ENCODE measurements at regions not wholly inside any gene's neighbourhood (a gene's known extent, or its start where the extent isn't known, plus 50 kb on each side); places are given as distances from the start of the nearest gene placed in this dataset.

GRCh38 chr2:176561706-176562105 is 292.5 kb downstream of the MTX2 start:
- no peak for TF ChIP-seq POLR2A (IDR thresholded peaks at IDR 0.05)
- no peak for TF ChIP-seq CTCF (IDR thresholded peaks at IDR 0.05)
- no peak overlapping the region for H3K27ac ChIP-seq
- no peaks in the 10 kb centered on the region for H3K36me3 ChIP-seq
- H3K4me1 ChIP-seq = no peaks in the 10 kb centered on the region
- no peak overlapping the region for H3K4me3 ChIP-seq
- DNase-seq = no peak
- H3K9me3 ChIP-seq = no peaks in the 10 kb centered on the region
- H3K27me3 ChIP-seq = no peaks in the 10 kb centered on the region

GRCh38 chr2:176562359-176563078 is 293.3 kb downstream of the MTX2 start:
- Histone ChIP-seq H3K27ac (no peak overlapping the region), H3K4me3 (no peak overlapping the region), H3K36me3 (no peaks in the 10 kb centered on the region), H3K9me3 (no peaks in the 10 kb centered on the region), H3K4me1 (no peaks in the 10 kb centered on the region), H3K27me3 (no peaks in the 10 kb centered on the region)
- no peak for DNase-seq
- TF ChIP-seq CTCF (IDR thresholded peaks at IDR 0.05) (no peak), POLR2A (IDR thresholded peaks at IDR 0.05) (no peak)

- no peaks in the 10 kb centered on the region for H3K4me1 ChIP-seq
- no peaks in the 10 kb centered on the region for H3K36me3 ChIP-seq
- no peaks in the 10 kb centered on the region for H3K9me3 ChIP-seq
- TF ChIP-seq CTCF (IDR thresholded peaks at IDR 0.05) = no peak
- DNase-seq = no peak
- H3K27me3 ChIP-seq = no peaks in the 10 kb centered on the region
- no peak overlapping the region for H3K4me3 ChIP-seq
- H3K27ac ChIP-seq = peak overlapping the region in 1 of 4 donors; percentile 28
These were observed 296.5 kb downstream of the MTX2 start for GRCh38 chr2:176565641-176566323.

GRCh38 chr2:176566496-176566895 is 297.3 kb downstream of the MTX2 start:
- DNase-seq = no peak
- TF ChIP-seq CTCF (IDR thresholded peaks at IDR 0.05) (no peak), POLR2A (IDR thresholded peaks at IDR 0.05) (no peak)
- no peaks in the 10 kb centered on the region for H3K27me3 ChIP-seq
- H3K27ac ChIP-seq = no peak overlapping the region
- no peaks in the 10 kb centered on the region for H3K36me3 ChIP-seq
- no peak overlapping the region for H3K4me3 ChIP-seq
- no peaks in the 10 kb centered on the region for H3K9me3 ChIP-seq
- no peaks in the 10 kb centered on the region for H3K4me1 ChIP-seq

- H3K27ac ChIP-seq = no peak overlapping the region
- no peaks in the 10 kb centered on the region for H3K9me3 ChIP-seq
These were observed 297.7 kb downstream of the MTX2 start for GRCh38 chr2:176566961-176567360.

More at GRCh38 chr2:176566961-176567360, 297.7 kb downstream of the MTX2 start:
- no peak for TF ChIP-seq CTCF (IDR thresholded peaks at IDR 0.05)
- TF ChIP-seq POLR2A (IDR thresholded peaks at IDR 0.05) = no peak
- Histone ChIP-seq H3K4me1 (no peaks in the 10 kb centered on the region), H3K36me3 (no peaks in the 10 kb centered on the region), H3K4me3 (no peak overlapping the region), H3K27me3 (no peaks in the 10 kb centered on the region)
- DNase-seq = no peak

All from Peyer's patch (tissue), 4 donors.